Liver (tissue), 8 donors: ENCODE measurements at regions not wholly inside any gene's neighbourhood (a gene's known extent, or its start where the extent isn't known, plus 50 kb on each side); places are given as distances from the start of the nearest gene placed in this dataset.

Experiments
- DNase-seq: peaks from one replicate; pipeline ENCODE4 v3.0.0-alpha.2; 2017; ENCODE audit warnings: low spot score
- H3K27ac ChIP-seq, 2 donors: one replicate each; pipeline ENCODE4 v1.7.0; 2013; ENCODE audit warnings: inconsistent platforms in 2 of 2, low read length in 2 of 2, control low read depth in 1 of 2, low read depth in 1 of 2, mild to moderate bottlenecking in 1 of 2
- H3K27me3 ChIP-seq, 4 donors: one replicate each; pipeline versions ENCODE4 v1.6.1 to v1.7.0; 2013; ENCODE audit warnings: low read length in 3 of 4, inconsistent platforms in 1 of 4, mild to moderate bottlenecking in 1 of 4, moderate library complexity in 1 of 4; ENCODE audit not compliant: control insufficient read depth in 4 of 4, insufficient read depth in 4 of 4
- H3K36me3 ChIP-seq, 4 donors: one replicate each; pipeline versions ENCODE4 v1.6.1 to v1.7.0; 2013; ENCODE audit warnings: low read length in 3 of 4, mild to moderate bottlenecking in 3 of 4, low read depth in 1 of 4, moderate library complexity in 1 of 4; ENCODE audit not compliant: control insufficient read depth in 4 of 4, insufficient read depth in 3 of 4
- H3K4me1 ChIP-seq, 4 donors: one replicate each; pipeline versions ENCODE4 v1.6.1 to v1.7.0; 2013; ENCODE audit warnings: low read length in 3 of 4, mild to moderate bottlenecking in 3 of 4, moderate library complexity in 1 of 4; ENCODE audit not compliant: control insufficient read depth in 4 of 4, insufficient read depth in 4 of 4
- H3K4me3 ChIP-seq, 3 donors: one replicate each; pipeline versions ENCODE4 v1.6.1 to v1.7.0; 2013; ENCODE audit warnings: low read length in 3 of 3, control low read depth in 1 of 3, low read depth in 1 of 3, mild to moderate bottlenecking in 1 of 3
- H3K9ac ChIP-seq, 2 donors: one replicate each; pipeline ENCODE4 v1.7.0; 2013; ENCODE audit warnings: low read length in 2 of 2, mild to moderate bottlenecking in 2 of 2, moderate library complexity in 2 of 2, control low read depth in 1 of 2, low read depth in 1 of 2
- H3K9me3 ChIP-seq, 4 donors: one replicate each; pipeline versions ENCODE4 v1.6.1 to v1.7.0; 2013; ENCODE audit warnings: low read length in 3 of 4; ENCODE audit not compliant: control insufficient read depth in 4 of 4
- ATF3 ChIP-seq: IDR thresholded peaks from 2 replicates; pipeline ENCODE4 v1.6.1; 2016; ENCODE audit warnings: antibody characterized with exemption
- CTCF ChIP-seq: fragments of 150-350 bp; IDR thresholded peaks from 2 replicates; pipeline ENCODE4 v1.5.1; 2017; ENCODE audit warnings: improper control_type of control experiment, low read depth, low read length; ENCODE audit not compliant: missing input control
- EGR1 ChIP-seq, 2 donors: IDR thresholded peaks; 2 replicates each; pipeline ENCODE4 v1.6.1; 2016 to 2018; ENCODE audit warnings: antibody characterized with exemption in 2 of 2, low read depth in 2 of 2
- FOXA1 ChIP-seq: IDR thresholded peaks from 2 replicates; pipeline ENCODE4 v1.6.1; 2016; ENCODE audit warnings: antibody characterized with exemption
- FOXA2 ChIP-seq: IDR thresholded peaks from 2 replicates; pipeline ENCODE4 v1.6.1; 2016; ENCODE audit warnings: antibody characterized with exemption
- GABPA ChIP-seq, 2 donors: IDR thresholded peaks in 1 of 2; conservative IDR thresholded peaks in 1 of 2; 2 replicates each; pipeline ENCODE4 v1.6.1; 2016; ENCODE audit warnings: antibody characterized with exemption in 2 of 2, mild to moderate bottlenecking in 1 of 2, moderate library complexity in 1 of 2
- HNF4A ChIP-seq, 2 donors: conservative IDR thresholded peaks; 2 replicates each; pipeline ENCODE4 v1.6.1; 2016; ENCODE audit warnings: antibody characterized with exemption in 2 of 2, mild to moderate bottlenecking in 2 of 2
- JUND ChIP-seq, 2 donors: IDR thresholded peaks; 2 replicates each; pipeline ENCODE4 v1.6.1; 2016; ENCODE audit warnings: antibody characterized with exemption in 2 of 2
- MAX ChIP-seq: IDR thresholded peaks from 2 replicates; pipeline ENCODE4 v1.6.1; 2016; ENCODE audit warnings: antibody characterized with exemption
- NR2F2 ChIP-seq: IDR thresholded peaks from 2 replicates; pipeline ENCODE4 v1.6.1; 2016; ENCODE audit warnings: antibody characterized with exemption
- REST ChIP-seq: IDR thresholded peaks from 2 replicates; pipeline ENCODE4 v1.6.1; 2016; ENCODE audit warnings: antibody characterized with exemption, mild to moderate bottlenecking
- RXRA ChIP-seq, 2 donors: IDR thresholded peaks; 2 replicates each; pipeline ENCODE4 v1.6.1; 2017 to 2018; ENCODE audit warnings: antibody characterized with exemption in 2 of 2, mild to moderate bottlenecking in 1 of 2
- SP1 ChIP-seq: IDR thresholded peaks from 2 replicates; pipeline ENCODE4 v1.6.1; 2018; ENCODE audit warnings: antibody characterized with exemption, mild to moderate bottlenecking
- TAF1 ChIP-seq: conservative IDR thresholded peaks from 2 replicates; pipeline ENCODE4 v1.6.1; 2016; ENCODE audit warnings: antibody characterized with exemption, mild to moderate bottlenecking
- YY1 ChIP-seq: IDR thresholded peaks from 2 replicates; pipeline ENCODE4 v1.6.1; 2016; ENCODE audit warnings: antibody characterized with exemption, mild to moderate bottlenecking
- ZBTB33 ChIP-seq: IDR thresholded peaks from 2 replicates; pipeline ENCODE4 v1.6.1; 2016; ENCODE audit warnings: antibody characterized with exemption
- WGBS: extraction: QIAGEN DNeasy Blood & Tissue Kit; methylation state at CpG from one replicate; pipeline ENCODE4 v1.1.7; 2013; 5-methylcytosine and 5-hydroxymethylcytosine counted together
- donor health status: healthy.
- donor health status: healthy.
- donor health status: healthy.
- donor health status: healthy.
- donor health status: healthy.

GRCh38 chr7:31171984-31172383 is 119.9 kb downstream of the ADCYAP1R1 start:
- no peak for DNase-seq
- Histone ChIP-seq H3K27ac (no peak overlapping the region), H3K9ac (no peak overlapping the region), H3K9me3 (no peaks in the 10 kb centered on the region), H3K27me3 (peaks cover 0 to 10% (median 0%) of the 10 kb centered on the region in 4 donors), H3K4me1 (no peaks in the 10 kb centered on the region), H3K4me3 (no peak overlapping the region), H3K36me3 (no peaks in the 10 kb centered on the region)
- WGBS: 54% methylated on average over 3 of the region's 3 CpGs
- TF ChIP-seq SP1 (no peak), TAF1 (no peak), REST (no peak), HNF4A (conservative IDR thresholded peaks at IDR 0.05) (no peak), JUND (IDR thresholded peaks at IDR 0.05) (no peak), CTCF (no peak), ATF3 (no peak)

- Histone ChIP-seq H3K27me3 (peaks cover 0 to 10% (median 0%) of the 10 kb centered on the region in 4 donors), H3K9ac (no peak overlapping the region), H3K4me1 (no peaks in the 10 kb centered on the region), H3K27ac (no peak overlapping the region), H3K4me3 (no peak overlapping the region), H3K9me3 (no peaks in the 10 kb centered on the region), H3K36me3 (no peaks in the 10 kb centered on the region)
- DNase-seq: no peak
- 76% methylated on average over 9 of the region's 9 CpGs for WGBS
- TF ChIP-seq FOXA2 (no peak), REST (no peak), MAX (no peak), TAF1 (no peak), EGR1 (IDR thresholded peaks at IDR 0.05; ENCODE audit: low read depth in 2 of 2) (no peak), YY1 (no peak), FOXA1 (no peak), JUND (IDR thresholded peaks at IDR 0.05) (no peak), RXRA (IDR thresholded peaks at IDR 0.05) (no peak), GABPA (IDR thresholded peaks at IDR 0.05 in 1 of 2, conservative IDR thresholded peaks at IDR 0.05 in 1 of 2) (no peak), ZBTB33 (no peak), SP1 (no peak), CTCF (no peak), NR2F2 (no peak)
Observed at GRCh38 chr7:31171216-31171785, 119.2 kb downstream of the ADCYAP1R1 start.
